GM21737 (cell line): ENCODE measurements at regions not wholly inside any gene's neighbourhood (a gene's known extent, or its start where the extent isn't known, plus 50 kb on each side); places are given as distances from the start of the nearest gene placed in this dataset.

ENCODE experiments used
- ATAC-seq: cut with Tn5 transposase; IDR thresholded peaks from one replicate; pipeline ENCODE4 v1.9.1; 2021; ENCODE audit warnings: mild to moderate bottlenecking, moderate library complexity; ENCODE audit not compliant: unreplicated experiment

DNA sequence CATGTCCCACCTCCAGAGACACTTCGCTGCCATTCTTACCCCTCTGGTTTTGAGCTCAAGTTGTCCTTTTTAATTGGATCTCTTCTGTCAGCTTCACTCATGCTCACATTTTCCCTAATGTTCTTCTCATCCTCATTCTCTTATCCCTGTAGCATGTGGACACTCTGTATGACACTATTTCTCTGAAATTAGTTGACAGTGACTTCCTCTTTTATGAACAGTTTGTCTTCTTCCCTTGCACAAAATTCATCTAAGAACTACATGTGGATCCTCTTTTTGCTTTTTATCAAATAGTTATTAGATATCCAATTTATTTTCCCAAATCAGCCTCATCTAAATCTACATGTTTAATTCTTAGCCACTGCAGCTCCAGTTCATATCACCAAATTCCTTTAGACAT is 676.2 kb downstream of the MAT2B start:
- no peak for ATAC-seq

DNA sequence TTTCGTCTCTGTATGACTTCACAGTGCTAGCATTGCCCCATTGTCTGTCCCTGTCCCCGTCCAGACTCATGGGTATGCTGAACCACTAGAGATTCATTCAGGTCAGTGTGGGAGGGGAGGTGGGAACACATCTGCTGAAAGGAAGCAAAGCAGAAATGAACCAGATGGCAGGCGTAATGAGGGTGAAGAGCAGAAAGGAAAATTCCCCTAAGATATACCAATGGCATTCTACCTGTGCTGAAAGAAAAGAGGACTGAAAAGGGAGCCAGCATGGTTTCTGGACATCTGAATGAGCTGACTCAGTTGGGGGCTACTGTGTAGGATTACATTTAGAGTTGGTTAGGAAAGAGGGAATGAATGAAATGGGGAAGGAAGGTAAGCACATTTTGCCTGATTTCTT is 678.7 kb downstream of the MAT2B start:
- no peak for ATAC-seq

DNA sequence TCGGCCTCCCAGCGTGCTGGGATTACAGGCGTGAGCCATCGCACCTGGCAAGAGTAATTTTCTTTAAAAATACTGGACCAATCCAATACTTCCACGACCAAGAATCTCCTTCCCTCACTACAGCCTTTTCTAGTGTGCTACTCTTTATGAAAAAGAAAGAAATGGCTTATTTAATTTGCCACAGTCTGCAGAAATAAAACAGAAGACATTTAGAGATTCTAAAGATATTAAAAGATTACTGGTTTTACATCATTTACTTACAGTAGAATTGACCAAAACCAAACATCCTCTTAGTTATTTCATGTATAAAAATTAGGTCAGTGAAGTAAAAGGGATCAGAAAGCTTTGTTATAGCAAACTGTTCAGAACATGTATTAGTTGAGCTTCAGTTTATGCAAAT is 679.6 kb downstream of the MAT2B start:
- ATAC-seq: no peak

DNA sequence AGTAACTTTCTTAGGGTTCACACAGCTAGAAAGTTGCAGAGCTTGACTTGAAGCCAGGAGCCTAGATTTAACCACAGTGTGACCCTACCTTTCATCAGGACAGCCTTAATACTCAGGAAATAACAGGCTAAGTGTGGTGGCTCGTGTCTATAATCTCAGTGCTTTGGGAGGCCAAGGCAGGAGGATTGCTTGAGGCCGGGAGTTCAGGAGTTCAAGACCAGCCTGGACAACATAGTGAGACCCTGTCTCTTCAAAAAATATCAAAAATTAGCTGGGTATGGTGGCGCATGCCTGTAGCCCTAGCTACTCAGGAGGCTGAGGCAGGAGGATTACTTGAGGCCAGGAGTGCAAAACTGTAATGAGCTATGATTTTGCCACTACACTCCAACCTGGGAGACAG is 681.1 kb downstream of the MAT2B start:
- no peak for ATAC-seq

DNA sequence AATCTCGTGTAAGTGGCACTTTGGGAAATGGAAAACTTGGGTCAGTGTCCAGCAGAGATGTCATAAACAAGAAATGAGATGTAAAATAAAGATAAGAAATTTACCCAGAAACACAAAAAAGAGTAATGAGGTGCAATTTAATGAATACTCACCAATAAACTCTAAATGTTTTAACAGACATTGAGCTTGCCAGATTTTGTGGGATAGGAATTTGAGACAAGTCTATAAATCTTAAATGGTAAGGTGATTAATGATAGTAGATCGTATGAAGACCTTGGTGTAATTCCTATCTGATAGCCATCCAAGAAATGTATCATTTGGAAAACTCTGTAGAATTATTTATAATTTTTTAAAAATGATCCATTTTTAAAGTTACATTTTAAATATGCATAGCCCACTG is 682.4 kb downstream of the MAT2B start:
- no peak for ATAC-seq

DNA sequence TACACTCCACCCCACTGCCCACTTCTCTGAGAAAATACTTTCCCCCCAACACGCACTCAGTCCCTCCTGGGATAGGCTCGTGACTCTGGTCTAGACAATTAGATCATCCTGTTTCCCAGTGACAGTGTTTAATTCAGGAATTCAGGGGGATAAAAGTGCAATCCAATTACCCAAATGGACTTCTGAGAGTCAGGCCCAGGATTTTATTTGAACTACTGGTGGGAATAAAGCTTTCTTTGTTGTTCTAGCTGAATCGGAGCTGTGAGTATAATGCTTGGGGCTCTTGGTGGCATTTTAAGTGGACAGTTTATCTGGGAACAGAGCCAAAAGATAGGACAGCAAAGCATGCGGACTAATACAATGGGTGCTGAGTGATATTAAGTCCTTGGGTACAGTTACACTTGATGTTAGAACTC is 683.3 kb downstream of the MAT2B start:
- ATAC-seq: no peak

DNA sequence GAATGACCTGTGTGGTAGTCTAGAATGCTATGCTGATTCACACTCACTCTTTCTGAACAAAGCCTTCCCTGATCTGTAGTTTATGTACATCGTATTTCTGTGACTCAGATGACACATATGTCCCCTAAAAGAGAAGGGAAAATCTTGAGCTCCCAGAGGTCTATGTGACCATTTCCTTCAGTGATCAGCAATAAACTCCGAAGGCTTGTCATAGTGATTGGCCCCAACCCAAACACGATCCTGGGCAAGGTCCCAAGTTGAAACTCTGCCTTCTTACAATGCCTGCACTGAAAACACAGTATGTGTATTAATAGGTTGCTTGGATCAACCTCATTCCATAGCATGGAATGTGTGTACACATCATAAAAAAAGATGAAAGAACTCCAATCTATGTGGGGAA is 685.8 kb downstream of the MAT2B start:
- no peak for ATAC-seq

DNA sequence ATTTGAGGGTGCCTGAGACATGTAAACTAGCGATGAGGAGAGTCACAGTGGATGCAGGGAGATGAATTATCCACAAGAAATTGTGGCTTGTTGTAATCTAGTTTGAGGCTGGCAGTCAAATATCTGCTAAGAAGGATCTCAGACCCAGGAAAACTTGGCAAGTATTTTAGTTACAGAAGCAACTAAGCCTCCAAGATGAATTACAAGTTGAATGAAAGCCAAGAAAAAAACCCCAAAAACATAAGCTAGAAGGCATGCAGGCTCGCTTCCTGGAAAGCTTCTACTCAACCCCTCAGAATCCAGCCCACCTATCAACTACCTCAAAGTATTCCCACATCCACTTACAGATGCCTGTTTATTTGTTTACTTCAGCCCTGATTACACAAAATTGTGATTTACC is 696.9 kb downstream of the MAT2B start:
- no peak for ATAC-seq

DNA sequence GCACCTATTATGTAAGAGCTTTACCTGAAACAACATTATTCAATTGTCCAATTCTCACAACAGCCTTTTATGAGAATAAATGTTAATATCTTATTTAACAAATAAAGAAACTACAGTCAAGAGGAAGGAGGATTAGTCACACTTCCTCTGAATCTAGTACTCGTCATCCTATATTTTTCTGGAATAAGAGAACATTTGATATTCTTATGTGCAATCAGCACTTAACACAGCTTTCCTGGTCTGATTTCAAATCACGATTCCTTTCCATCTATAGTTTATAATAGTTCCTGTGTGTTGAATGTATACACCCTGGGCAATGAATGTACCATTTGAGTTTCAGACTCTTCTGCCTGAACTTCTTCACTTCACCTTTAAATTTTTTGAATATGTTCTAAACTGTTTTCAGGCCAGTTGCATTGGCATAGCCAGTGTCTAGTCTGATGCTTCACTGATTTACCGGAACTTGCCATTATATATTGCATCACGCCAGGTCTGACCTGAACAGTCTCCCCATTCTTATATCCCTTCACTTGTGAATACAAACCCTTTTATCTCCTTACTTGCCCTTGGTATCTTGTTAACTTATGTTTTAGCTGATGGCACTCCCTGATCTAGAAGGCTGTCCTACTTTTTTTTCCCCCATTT is 698.3 kb downstream of the MAT2B start:
- no peak for ATAC-seq

DNA sequence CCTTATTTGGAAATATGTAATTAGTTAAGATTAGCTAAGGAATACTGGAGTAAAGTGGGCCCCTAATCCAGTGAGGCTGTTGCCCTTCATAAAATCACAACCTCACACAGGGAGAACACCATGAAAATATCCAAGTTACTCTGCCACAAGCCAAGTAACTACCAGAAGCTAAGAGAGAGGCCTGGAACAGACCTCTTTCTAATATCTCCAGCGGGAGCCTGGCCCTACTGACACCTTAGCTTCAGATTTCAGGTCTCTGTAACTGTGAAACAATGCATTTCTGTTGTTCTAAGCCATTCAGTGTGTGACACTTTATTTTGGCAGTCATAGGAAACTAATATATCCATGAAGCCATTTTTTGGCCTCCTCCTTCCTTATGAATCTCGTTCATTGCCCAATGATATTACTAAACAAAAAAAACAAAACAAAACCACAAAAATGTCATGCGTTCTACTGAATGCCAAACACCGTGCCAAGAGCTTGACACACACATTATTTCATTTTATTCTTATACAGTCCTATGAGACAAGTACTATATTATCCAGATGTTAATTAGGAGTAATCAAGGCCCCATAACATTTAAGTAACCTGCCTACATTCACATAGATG is 699.0 kb downstream of the MAT2B start:
- ATAC-seq: no peak

DNA sequence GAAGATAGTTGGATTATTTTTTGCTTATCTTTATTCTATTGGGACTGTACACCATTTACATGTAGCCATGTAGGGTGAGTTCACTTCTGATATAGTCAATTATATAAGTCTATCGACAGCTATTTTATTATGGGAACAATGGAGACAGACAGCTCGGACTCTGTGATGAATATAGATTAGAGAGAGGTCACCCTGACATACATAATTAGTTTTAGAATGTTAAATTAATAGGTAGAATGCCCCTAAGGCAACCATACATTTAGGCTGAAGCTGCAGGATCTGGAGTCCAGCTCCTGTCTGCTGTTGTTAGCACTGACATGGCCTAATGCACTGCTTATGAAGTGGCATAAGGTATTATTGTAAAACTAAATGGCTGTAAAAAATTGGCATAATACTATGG is 700.8 kb downstream of the MAT2B start:
- ATAC-seq: no peak

DNA sequence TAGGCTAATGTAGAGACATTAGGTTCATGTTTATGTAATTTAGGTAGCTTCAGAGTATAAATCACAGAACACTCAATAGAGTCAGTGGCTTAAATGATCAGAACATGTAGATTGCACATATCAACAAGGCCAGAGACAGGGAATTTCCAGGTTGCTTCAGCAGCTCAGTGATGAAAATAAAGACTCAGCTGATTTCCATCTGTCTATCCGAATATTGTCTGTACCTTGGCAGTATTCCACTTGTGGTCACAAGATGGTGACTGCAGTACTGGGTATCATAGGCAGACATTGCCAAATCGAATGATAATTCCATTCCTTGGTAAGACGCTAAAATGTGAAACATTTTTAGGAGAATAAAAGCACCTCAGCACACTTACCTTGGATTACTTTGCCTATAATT is 702.2 kb downstream of the MAT2B start:
- no peak for ATAC-seq

DNA sequence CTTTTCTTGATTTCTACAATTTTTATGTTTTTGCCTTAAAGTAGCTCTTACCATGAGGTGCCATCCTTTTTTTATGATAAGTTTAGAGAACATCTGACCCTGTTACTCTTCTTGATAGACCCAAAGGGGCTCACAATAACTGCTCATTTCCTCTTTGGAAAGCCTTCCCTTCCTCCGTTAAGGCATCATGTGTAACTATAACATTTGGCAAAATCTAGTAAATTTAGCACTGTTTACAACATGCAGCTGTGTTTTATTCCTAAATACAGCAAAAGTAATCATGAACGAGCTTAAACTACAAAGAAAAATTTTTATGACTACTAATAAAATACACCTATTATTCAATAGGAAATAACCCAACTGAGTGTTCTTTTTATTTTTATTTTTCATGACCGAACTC is 705.1 kb downstream of the MAT2B start:
- ATAC-seq: no peak

DNA sequence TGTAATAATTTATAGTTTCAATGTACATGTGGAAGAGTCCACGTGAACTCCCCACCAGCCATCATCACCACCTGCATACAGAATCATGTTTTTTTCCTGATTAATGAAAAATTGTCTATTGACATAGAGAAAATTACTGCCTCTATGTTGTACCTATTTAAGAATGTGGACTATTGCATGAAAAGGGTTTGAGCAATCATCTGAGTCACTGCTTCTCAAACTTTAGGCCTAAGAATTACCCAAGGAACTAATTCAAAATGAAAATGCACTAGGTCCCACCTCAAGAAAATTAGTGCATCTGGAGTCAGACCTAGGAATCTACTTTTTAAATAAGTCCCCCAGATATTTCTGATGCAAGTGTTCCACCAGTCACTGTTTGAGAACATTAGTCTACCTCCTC is 709.3 kb downstream of the MAT2B start:
- no peak for ATAC-seq

DNA sequence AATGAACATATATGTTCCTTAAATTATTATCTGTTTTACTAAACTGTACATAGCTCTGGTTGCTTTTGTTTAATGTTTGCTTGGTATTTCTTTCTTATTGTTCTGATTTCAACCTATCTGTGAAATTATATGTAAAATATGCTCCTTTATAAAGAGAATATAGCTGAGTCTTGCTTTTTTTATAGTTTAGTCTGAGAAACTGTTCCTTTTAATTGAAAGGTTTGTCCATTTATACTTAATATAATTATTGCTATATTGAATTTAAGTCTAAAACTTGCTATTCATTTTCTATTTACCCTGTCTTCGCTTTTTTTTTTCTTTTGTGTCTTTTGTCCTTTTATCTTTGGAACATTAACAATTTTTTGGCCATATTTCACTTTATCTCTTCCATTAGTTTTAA is 712.0 kb downstream of the MAT2B start:
- ATAC-seq: no peak

DNA sequence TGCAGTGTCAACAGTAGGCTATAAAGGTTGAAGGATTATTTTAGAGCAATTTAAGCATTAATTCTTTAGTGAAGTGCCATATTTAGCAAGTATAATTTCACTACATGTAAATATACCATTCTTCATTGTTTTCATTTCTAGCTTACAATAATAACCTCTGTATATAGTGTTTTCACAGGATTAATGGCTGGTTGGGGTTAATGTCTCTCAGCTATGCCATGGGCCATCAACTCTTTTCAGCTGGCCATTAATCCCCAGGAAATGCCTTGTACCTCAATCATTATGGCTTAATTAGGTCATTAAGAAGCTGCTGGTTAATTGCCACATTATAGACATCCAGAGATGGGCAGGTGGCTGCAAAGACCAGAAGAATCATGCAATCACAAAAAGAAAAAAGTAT is 715.1 kb downstream of the MAT2B start:
- ATAC-seq: no peak

DNA sequence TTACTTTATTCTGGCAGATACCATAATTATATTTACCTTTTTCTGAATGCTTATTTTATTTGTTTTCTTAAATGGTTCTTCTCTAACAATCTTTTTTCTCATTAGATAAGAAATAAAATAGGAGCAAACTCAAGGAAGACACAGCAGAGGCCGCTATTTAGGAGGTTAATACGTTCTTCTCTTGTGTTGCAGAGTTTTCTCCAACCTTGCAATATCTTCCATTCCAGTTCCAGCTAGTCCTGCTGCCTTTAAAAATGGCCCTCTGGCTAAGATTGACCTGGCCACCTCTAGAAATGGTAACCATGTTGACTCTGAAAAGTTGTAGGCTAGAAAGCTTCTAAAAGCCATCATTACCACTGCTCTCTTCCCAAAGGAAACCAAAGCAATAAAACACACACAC is 718.8 kb downstream of the MAT2B start:
- no peak for ATAC-seq

DNA sequence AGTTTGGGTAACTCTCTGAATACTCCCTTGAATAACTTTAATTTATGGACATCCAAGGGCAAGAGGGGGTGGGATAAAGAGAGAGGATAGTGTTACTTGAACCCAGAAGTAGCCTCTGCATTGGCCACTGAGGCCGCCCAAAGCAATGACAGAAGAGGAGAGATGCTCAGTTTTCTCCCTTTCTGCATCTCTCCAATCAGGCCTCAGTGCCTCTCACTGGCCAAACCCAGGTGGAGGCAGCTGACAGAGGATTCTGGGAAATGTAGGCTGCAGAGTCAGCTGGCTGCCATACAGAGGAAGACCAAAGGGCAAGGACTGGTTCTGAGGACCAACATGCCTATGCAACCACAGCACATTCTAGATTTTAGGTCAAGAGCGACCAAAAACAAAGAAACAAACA is 719.4 kb downstream of the MAT2B start:
- no peak for ATAC-seq

DNA sequence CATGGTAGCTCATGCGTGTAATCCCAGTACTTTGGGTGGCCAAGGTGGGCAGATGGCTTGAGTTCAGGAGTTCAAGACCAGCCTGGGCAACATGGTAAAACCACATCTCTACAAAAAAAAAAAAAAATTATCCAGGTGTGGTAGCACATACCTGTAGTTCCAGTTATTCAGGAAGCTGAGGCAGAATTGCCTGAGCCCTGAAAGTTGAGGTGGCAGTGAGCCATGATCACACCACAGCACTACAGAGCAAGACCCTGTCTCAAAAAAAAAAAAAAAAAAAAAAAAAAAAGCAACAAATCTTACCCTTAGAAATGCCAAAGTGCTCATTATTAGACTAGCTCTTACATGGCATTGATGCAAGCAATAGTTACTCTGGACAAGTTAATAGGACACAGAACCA is 724.9 kb downstream of the MAT2B start:
- no peak for ATAC-seq

DNA sequence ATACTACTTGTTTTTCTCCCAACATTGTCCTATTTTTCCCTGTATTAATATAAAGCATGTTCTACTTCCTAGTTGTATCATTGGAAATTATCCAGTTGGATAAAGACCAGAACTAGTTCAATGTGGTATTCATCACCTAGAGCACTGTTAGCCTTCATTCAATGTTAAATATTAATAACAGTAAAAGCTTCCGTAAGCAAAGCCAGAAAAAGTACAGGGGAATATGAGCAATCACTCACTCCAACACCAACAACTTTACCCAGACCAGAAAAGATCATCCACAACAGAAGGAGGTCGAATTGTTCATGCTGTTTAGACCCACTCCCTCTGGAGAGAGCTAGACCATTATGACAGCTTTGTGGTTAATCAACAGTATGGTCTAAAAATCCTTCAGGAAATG is 728.4 kb downstream of the MAT2B start:
- no peak for ATAC-seq

DNA sequence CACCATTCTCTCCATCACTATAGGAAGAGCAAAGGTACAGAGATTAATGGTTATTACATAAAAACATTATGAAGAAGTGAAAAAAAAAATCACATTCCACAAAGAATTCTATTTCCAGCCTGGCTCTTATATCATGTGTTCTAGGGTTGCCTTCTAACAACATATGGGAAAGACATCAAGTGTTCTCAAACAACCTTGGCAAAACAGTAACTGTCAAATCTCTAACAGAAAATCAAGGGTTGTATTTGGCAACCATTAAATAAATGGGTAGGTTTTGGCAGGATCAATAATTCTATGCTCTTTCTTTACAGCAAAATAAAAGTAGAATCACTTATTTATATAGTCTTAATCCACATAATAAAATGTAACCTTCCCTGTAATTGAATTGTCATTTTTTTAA is 728.9 kb downstream of the MAT2B start:
- no peak for ATAC-seq

DNA sequence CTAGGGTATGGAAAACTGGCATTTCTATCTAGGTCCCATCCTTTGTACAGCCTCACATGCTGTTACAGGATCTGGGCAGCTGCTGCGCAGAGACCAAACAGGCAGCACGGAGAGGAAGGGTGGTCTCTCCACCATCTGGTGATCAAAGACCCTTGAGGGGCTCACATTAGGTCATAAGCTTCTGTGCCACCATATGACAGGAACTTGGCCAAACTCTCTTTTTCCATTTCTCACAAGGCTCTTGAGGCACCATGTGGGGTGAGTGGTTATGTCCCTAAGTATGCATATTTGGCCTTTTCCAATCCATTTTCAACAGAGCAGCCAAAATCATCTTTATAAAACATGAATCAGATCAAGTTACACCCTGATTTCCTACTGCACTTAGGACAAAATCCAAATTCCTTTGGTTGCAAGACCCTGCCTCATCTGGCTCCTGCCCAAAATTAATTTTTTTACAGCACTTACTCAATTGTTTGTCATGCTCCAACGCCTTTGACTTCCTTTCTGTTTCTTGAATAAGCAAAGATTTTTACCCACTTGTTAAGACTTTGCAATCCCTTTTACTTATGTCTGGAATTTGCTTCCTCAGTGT is 730.0 kb downstream of the MAT2B start:
- ATAC-seq: no peak

DNA sequence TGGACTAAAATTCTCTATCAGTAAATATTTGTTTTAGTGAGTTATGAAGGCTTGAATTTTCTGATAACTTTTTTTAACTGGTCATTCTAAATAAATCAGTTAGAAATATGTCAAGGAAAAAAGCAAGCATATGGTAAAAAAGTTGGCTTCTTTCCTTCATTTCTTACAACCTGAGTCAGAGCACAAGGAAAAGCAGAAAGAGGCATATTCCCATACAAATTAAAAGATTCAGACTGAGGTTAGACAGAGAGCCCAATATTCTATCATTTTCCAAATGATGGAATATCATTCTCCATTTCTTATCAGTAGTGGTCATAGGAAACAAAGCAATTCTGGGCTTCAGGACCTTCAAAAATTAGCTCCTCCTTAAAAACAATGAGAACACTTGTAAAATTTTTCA is 732.1 kb downstream of the MAT2B start:
- no peak for ATAC-seq
